Vagina (tissue), 2 donors: ENCODE measurements at regions not wholly inside any gene's neighbourhood (a gene's known extent, or its start where the extent isn't known, plus 50 kb on each side); places are given as distances from the start of the nearest gene placed in this dataset.

Experiments used
- CTCF ChIP-seq, 3 experiments: fragments of 450-650 bp in 2 of 3; fragments of 200-600 bp in 1 of 3; sonication (generic) in 1 of 3; IDR thresholded peaks; one replicate each; pipeline ENCODE4 v1.5.1; 2017 to 2019; ENCODE audit warnings: antibody characterized with exemption in 3 of 3, mild to moderate bottlenecking in 2 of 3, moderate library complexity in 2 of 3
- POLR2A ChIP-seq, 2 donors: fragments of 450-650 bp; IDR thresholded peaks; one replicate each; pipeline ENCODE4 v1.6.1; 2017; ENCODE audit warnings: antibody characterized with exemption in 2 of 2, mild to moderate bottlenecking in 2 of 2, moderate library complexity in 2 of 2
- POLR2AphosphoS5 ChIP-seq, 2 donors: sonication (generic); formaldehyde crosslinking; IDR thresholded peaks; one replicate each; pipeline ENCODE4 v1.9.0; 2017; ENCODE audit warnings: antibody characterized with exemption in 2 of 2, mild to moderate bottlenecking in 2 of 2, low read depth in 1 of 2; ENCODE audit not compliant: insufficient read depth in 1 of 2

GRCh38 chr10:43748560-43748959 is 99.9 kb upstream of the ZNF32 start:
- TF ChIP-seq POLR2AphosphoS5 (IDR thresholded peaks at IDR 0.05; ENCODE audit: insufficient read depth in 1 of 2, low read depth in 1 of 2), result no peak
- no peak for TF ChIP-seq CTCF (IDR thresholded peaks at IDR 0.05)
- no peak for TF ChIP-seq POLR2A (IDR thresholded peaks at IDR 0.05)
